ENCODE measurements at regions not wholly inside any gene's neighbourhood (a gene's known extent, or its start where the extent isn't known, plus 50 kb on each side); places are given as distances from the start of the nearest gene placed in this dataset.

DNA sequence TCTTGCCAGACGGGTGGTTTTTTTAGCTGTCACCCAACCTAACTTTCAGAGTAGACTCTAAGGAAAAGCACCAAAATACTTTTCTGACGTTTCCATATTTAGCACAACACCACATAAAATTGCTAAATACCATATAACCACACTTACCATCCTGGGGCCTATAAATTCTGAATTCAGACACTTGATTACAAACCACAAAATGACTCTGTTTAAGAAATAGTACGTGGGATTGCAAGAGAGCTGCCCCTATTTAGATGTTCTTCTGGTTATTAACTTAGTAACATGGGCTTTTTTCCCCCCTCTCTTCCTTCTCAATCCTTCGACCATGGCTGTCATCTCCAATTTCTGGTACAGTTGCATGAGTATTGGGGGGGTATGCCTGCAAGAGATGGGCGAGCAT lies 287.7 kb downstream of the BMP4 start:
- WGBS, 2 experiments (ENCODE audit: insufficient coverage in 1 of 2, insufficient read length in 1 of 2), result 83 to 86% methylated on average over 3 to 5 of the region's 5 CpGs
- Mint-ChIP-seq H3K4me3 (no peak overlapping the region), H3K9me3 (no peaks in the 10 kb centered on the region), H3K4me1 (peaks cover 5% of the 10 kb centered on the region), H3K36me3 (ENCODE audit: low read depth) (no peaks in the 10 kb centered on the region), H3K27me3 (ENCODE audit: insufficient read depth) (peaks cover 1% of the 10 kb centered on the region), H3K27ac (no peak overlapping the region)
- Histone ChIP-seq H3K27ac (ENCODE audit: low read depth, low read length) (no peak overlapping the region), H3K4me1 (ENCODE audit: control insufficient read depth, insufficient read depth, low read length) (no peaks in the 10 kb centered on the region), H3K4me3 (ENCODE audit: low read length) (no peak overlapping the region), H3K9ac (ENCODE audit: extremely low read depth, low read length, poor library complexity, severe bottlenecking) (no peak overlapping the region), H3K27me3 (ENCODE audit: control insufficient read depth, insufficient read depth, low read length, poor library complexity, severe bottlenecking) (no peaks in the 10 kb centered on the region), H3K9me3 (ENCODE audit: control insufficient read depth, low read length) (no peaks in the 10 kb centered on the region), H3K36me3 (ENCODE audit: control insufficient read depth, insufficient read depth, low read length) (no peaks in the 10 kb centered on the region)
- DNase-seq, result no peak
- TF ChIP-seq, protein P1, sequence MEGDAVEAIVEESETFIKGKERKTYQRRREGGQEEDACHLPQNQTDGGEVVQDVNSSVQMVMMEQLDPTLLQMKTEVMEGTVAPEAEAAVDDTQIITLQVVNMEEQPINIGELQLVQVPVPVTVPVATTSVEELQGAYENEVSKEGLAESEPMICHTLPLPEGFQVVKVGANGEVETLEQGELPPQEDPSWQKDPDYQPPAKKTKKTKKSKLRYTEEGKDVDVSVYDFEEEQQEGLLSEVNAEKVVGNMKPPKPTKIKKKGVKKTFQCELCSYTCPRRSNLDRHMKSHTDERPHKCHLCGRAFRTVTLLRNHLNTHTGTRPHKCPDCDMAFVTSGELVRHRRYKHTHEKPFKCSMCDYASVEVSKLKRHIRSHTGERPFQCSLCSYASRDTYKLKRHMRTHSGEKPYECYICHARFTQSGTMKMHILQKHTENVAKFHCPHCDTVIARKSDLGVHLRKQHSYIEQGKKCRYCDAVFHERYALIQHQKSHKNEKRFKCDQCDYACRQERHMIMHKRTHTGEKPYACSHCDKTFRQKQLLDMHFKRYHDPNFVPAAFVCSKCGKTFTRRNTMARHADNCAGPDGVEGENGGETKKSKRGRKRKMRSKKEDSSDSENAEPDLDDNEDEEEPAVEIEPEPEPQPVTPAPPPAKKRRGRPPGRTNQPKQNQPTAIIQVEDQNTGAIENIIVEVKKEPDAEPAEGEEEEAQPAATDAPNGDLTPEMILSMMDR (conservative IDR thresholded peaks at IDR 0.05), result no peak

DNA sequence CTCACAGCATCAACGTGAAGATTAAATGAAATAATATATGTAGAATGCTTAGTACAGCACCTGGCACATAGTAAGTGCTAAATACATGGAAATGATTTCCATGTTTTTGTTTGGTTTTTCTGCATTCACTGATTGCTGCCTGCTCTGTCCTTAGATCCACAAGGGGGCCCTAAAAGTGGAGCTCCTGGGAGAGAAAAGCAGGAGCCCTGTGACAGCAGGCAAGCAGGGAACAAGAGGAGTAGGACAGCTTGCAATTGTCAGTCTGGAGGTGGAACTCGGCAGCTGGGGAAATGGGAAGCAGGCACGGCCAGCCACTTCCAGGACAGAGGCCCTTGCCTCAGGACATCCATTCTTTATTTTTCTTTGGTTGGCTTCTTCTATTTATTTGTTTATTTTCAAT lies 292.9 kb downstream of the BMP4 start:
- no peaks in the 10 kb centered on the region for H3K9me3 Mint-ChIP-seq
- Histone ChIP-seq H3K27ac (ENCODE audit: low read depth, low read length) (no peak overlapping the region), H3K4me1 (ENCODE audit: control insufficient read depth, insufficient read depth, low read length) (no peaks in the 10 kb centered on the region), H3K27me3 (ENCODE audit: control insufficient read depth, insufficient read depth, low read length, poor library complexity, severe bottlenecking) (no peaks in the 10 kb centered on the region), H3K36me3 (ENCODE audit: control insufficient read depth, insufficient read depth, low read length) (no peaks in the 10 kb centered on the region), H3K9me3 (ENCODE audit: control insufficient read depth, low read length) (peaks cover 10% of the 10 kb centered on the region), H3K9ac (ENCODE audit: extremely low read depth, low read length, poor library complexity, severe bottlenecking) (no peak overlapping the region), H3K4me3 (ENCODE audit: low read length) (no peak overlapping the region)
- 44 to 67% methylated on average over 1 to 3 of the region's 3 CpGs for WGBS, 2 experiments (ENCODE audit: insufficient coverage in 1 of 2, insufficient read length in 1 of 2)
- TF ChIP-seq, protein P1 (conservative IDR thresholded peaks at IDR 0.05), result peak; percentile 82
- peaks cover 1% of the 10 kb centered on the region for H3K27me3 Mint-ChIP-seq (ENCODE audit: insufficient read depth)
- peak; percentile 83 for DNase-seq
- H3K36me3 Mint-ChIP-seq (ENCODE audit: low read depth), result no peaks in the 10 kb centered on the region
- H3K4me3 Mint-ChIP-seq, result no peak overlapping the region
- no peak overlapping the region for H3K27ac Mint-ChIP-seq
- H3K4me1 Mint-ChIP-seq, result peaks cover 6% of the 10 kb centered on the region

DNA sequence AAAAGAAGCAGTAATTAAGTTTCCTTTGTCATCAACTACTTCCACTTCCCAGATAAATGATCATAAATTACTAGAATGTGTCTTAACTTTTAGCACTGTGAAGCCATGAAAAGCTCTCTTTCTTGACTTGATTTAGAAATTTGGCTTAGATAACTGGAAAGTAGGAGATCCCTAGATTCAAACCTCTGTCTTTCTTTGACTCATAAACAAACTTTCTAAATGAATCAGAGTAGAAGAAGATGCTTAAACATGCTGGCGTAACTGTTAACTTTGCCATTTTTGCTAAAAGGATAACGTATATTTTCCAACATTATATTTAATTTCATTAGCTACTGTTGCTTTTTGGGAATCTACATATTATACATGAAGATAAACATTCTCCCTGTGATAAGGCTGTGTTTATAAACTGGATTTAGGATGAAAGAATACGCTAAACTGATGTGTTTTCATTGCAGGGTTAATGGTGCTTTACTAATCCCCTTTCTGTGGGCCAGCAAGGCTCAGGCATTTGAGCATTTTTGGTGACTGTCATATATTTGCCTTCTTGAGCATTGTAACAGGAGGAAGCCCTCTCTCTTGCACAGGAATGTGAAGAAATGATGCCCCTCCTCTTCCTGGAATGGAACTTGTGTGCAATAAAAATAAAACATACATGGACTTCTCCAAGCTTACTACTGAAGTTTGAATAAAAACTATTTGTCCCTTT lies 301.4 kb downstream of the BMP4 start:
- Histone ChIP-seq H3K4me1 (ENCODE audit: control insufficient read depth, insufficient read depth, low read length) (no peaks in the 10 kb centered on the region), H3K27ac (ENCODE audit: low read depth, low read length) (no peak overlapping the region), H3K27me3 (ENCODE audit: control insufficient read depth, insufficient read depth, low read length, poor library complexity, severe bottlenecking) (no peaks in the 10 kb centered on the region), H3K4me3 (ENCODE audit: low read length) (no peak overlapping the region), H3K36me3 (ENCODE audit: control insufficient read depth, insufficient read depth, low read length) (no peaks in the 10 kb centered on the region), H3K9me3 (ENCODE audit: control insufficient read depth, low read length) (no peaks in the 10 kb centered on the region), H3K9ac (ENCODE audit: extremely low read depth, low read length, poor library complexity, severe bottlenecking) (no peak overlapping the region)
- Mint-ChIP-seq H3K27me3 (ENCODE audit: insufficient read depth) (no peaks in the 10 kb centered on the region), H3K36me3 (ENCODE audit: low read depth) (no peaks in the 10 kb centered on the region), H3K4me3 (no peak overlapping the region), H3K27ac (no peak overlapping the region), H3K4me1 (peaks cover 9% of the 10 kb centered on the region), H3K9me3 (no peaks in the 10 kb centered on the region)
- WGBS, 2 experiments (ENCODE audit: insufficient coverage in 1 of 2, insufficient read length in 1 of 2), result 89 to 100% methylated on average over 1 to 3 of the region's 3 CpGs
- no peak for DNase-seq
- TF ChIP-seq, protein P1 (conservative IDR thresholded peaks at IDR 0.05), result no peak
